Vagina (tissue), 2 donors: ENCODE measurements at regions not wholly inside any gene's neighbourhood (a gene's known extent, or its start where the extent isn't known, plus 50 kb on each side); places are given as distances from the start of the nearest gene placed in this dataset.

Experiments
- CTCF ChIP-seq, 3 experiments: fragments of 450-650 bp in 2 of 3; fragments of 200-600 bp in 1 of 3; sonication (generic) in 1 of 3; IDR thresholded peaks; one replicate each; pipeline ENCODE4 v1.5.1; 2017 to 2019; ENCODE audit warnings: antibody characterized with exemption in 3 of 3, mild to moderate bottlenecking in 2 of 3, moderate library complexity in 2 of 3
- POLR2A ChIP-seq, 2 donors: fragments of 450-650 bp; IDR thresholded peaks; one replicate each; pipeline ENCODE4 v1.6.1; 2017; ENCODE audit warnings: antibody characterized with exemption in 2 of 2, mild to moderate bottlenecking in 2 of 2, moderate library complexity in 2 of 2
- POLR2AphosphoS5 ChIP-seq, 2 donors: sonication (generic); formaldehyde crosslinking; IDR thresholded peaks; one replicate each; pipeline ENCODE4 v1.9.0; 2017; ENCODE audit warnings: antibody characterized with exemption in 2 of 2, mild to moderate bottlenecking in 2 of 2, low read depth in 1 of 2; ENCODE audit not compliant: insufficient read depth in 1 of 2

- TF ChIP-seq CTCF (IDR thresholded peaks at IDR 0.05) (no peak), POLR2A (IDR thresholded peaks at IDR 0.05) (no peak), POLR2AphosphoS5 (IDR thresholded peaks at IDR 0.05; ENCODE audit: insufficient read depth in 1 of 2, low read depth in 1 of 2) (no peak)
Measured at GRCh38 chr1:83023212-83023611, 975.7 kb downstream of the TTLL7 start.
